CD4-positive, alpha-beta memory T cell (primary cell): ENCODE measurements at regions not wholly inside any gene's neighbourhood (a gene's known extent, or its start where the extent isn't known, plus 50 kb on each side); places are given as distances from the start of the nearest gene placed in this dataset.

Experiments used
- CTCF ChIA-PET: fragments of 350-600 bp; sonication (Branson Sonifier 250); formaldehyde crosslinking; loops from one replicate; lab custom pipeline; 2021; ENCODE audit warnings: inconsistent platforms; ENCODE audit not compliant: partially characterized antibody; lab: Charles Lee
- POLR2A ChIA-PET: fragments of 350-600 bp; sonication (Branson Sonifier 250); formaldehyde crosslinking; loops from one replicate; lab custom pipeline; 2021; ENCODE audit not compliant: partially characterized antibody; lab: Charles Lee
- DNase-seq, 5 donors: peaks; one replicate each; pipeline versions ENCODE4 v3.0.0 to v3.0.0-alpha.2; 2020 to 2022; ENCODE audit warnings: mixed read lengths in 1 of 5
- H3K27ac ChIP-seq: one replicate; pipeline ENCODE4 v1.7.0; 2013; ENCODE audit warnings: low read depth, low read length
- H3K27me3 ChIP-seq: 2 replicates; pipeline ENCODE4 v1.7.0; 2013; ENCODE audit warnings: mild to moderate bottlenecking, low read length, moderate library complexity; ENCODE audit not compliant: insufficient read depth
- H3K36me3 ChIP-seq: 2 replicates; pipeline ENCODE4 v1.7.0; 2013; ENCODE audit warnings: mild to moderate bottlenecking, low read length, moderate library complexity; ENCODE audit not compliant: insufficient read depth
- H3K4me1 ChIP-seq: 2 replicates; pipeline ENCODE4 v1.7.0; 2013; ENCODE audit warnings: mild to moderate bottlenecking, low read length, moderate library complexity; ENCODE audit not compliant: insufficient read depth
- H3K4me3 ChIP-seq, 2 donors: one replicate each; pipeline ENCODE4 v1.7.0; 2013; ENCODE audit warnings: low read length in 2 of 2, mild to moderate bottlenecking in 1 of 2
- H3K9me3 ChIP-seq, 2 donors: one replicate each; pipeline ENCODE4 v1.7.0; 2013; ENCODE audit warnings: low read length in 2 of 2, control low read depth in 1 of 2; ENCODE audit not compliant: control insufficient read depth in 1 of 2
- H3K27ac Mint-ChIP-seq, 7 donors: one replicate each; pipeline ENCODE4 v1.8.0; 2020 to 2021; ENCODE audit warnings: mixed read lengths in 7 of 7, mild to moderate bottlenecking in 6 of 7, inconsistent platforms in 3 of 7, moderate library complexity in 3 of 7
- H3K27me3 Mint-ChIP-seq, 2 donors: one replicate each; pipeline ENCODE4 v1.8.0; 2020 to 2021; ENCODE audit warnings: mixed read lengths in 2 of 2
- H3K36me3 Mint-ChIP-seq, 2 donors: one replicate each; pipeline ENCODE4 v1.8.0; 2020 to 2021; ENCODE audit warnings: mixed read lengths in 2 of 2, inconsistent platforms in 1 of 2, mild to moderate bottlenecking in 1 of 2
- H3K4me1 Mint-ChIP-seq, 4 donors: one replicate each; pipeline ENCODE4 v1.8.0; 2020 to 2021; ENCODE audit warnings: mixed read lengths in 4 of 4, mild to moderate bottlenecking in 1 of 4
- H3K4me3 Mint-ChIP-seq, 8 donors: one replicate each; pipeline ENCODE4 v1.8.0; 2020 to 2021; ENCODE audit warnings: mixed read lengths in 8 of 8, mild to moderate bottlenecking in 7 of 8, moderate library complexity in 6 of 8, inconsistent platforms in 3 of 8
- H3K9me3 Mint-ChIP-seq, 8 donors: one replicate each; pipeline ENCODE4 v1.8.0; 2020 to 2021; ENCODE audit warnings: mixed read lengths in 8 of 8, mild to moderate bottlenecking in 5 of 8, inconsistent platforms in 3 of 8, moderate library complexity in 1 of 8
- intact Hi-C: fragments of 100-400 bp; cut with micrococcal nuclease; formaldehyde crosslinking; loops from one replicate; pipeline ENCODE4 v1.15.1; 2023

DNA sequence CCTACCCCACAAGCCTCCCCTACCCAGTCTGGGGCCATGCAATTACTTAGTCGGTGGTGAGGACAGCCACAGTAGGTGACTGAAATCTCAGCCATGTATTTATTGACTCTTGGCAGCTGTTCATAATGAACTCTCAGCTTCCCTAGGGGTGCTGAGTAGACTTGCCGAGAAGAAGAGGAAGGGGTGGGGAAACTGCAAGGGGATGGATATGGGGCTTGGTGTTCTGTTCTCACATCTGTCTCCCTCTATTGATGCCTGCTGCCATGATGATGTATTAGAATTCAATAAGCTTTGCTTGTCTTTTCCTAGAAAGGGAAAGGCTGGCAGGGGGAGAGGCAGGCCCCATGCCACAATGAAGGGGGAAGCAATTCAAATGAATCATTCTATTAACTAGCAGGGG, 112.9 kb downstream of the GP2 start:
- Mint-ChIP-seq H3K36me3 (no peaks in the 10 kb centered on the region), H3K4me3 (no peak overlapping the region), H3K27ac (no peak overlapping the region), H3K9me3 (peaks cover 2 to 15% (median 5%) of the 10 kb centered on the region in 8 donors), H3K4me1 (no peaks in the 10 kb centered on the region), H3K27me3 (peaks cover 0 to 1% of the 10 kb centered on the region in 2 donors)
- no peaks in the 10 kb centered on the region for H3K4me1 ChIP-seq
- no peaks in the 10 kb centered on the region for H3K9me3 ChIP-seq
- H3K27me3 ChIP-seq, result no peaks in the 10 kb centered on the region
- ChIA-PET CTCF (no interaction called here), POLR2A (no interaction called here)
- H3K4me3 ChIP-seq, result no peak overlapping the region
- DNase-seq, result no peak
- intact Hi-C loops, result no loop called here
- no peak overlapping the region for H3K27ac ChIP-seq
- no peaks in the 10 kb centered on the region for H3K36me3 ChIP-seq

DNA sequence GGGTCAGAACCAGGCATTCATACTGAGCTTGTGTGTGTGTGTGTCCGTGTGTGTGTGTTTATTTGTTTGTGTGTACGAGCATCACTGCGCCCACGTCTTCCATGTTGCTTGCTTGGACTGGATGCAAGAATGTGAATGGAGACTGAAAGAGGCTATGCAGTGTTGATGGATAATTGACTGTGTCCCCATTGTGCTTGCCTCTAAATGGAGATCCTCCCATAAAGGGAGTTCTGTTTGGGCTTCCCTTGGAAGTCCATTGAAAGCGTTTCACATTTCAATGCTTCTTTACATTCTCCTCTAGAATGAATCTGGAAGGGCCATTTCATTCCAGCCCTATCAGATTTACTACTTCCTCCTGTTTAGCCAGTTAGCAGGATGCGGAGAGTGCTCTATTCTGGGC, 124.0 kb downstream of the GP2 start:
- no peaks in the 10 kb centered on the region for H3K27me3 ChIP-seq
- Mint-ChIP-seq H3K4me3 (no peak overlapping the region), H3K9me3 (peaks cover 0 to 2% (median 0%) of the 10 kb centered on the region in 8 donors), H3K36me3 (no peaks in the 10 kb centered on the region), H3K4me1 (no peaks in the 10 kb centered on the region), H3K27me3 (peaks cover 0 to 2% of the 10 kb centered on the region in 2 donors), H3K27ac (no peak overlapping the region)
- H3K9me3 ChIP-seq, result no peaks in the 10 kb centered on the region
- no peak for DNase-seq
- no peaks in the 10 kb centered on the region for H3K36me3 ChIP-seq
- ChIA-PET POLR2A (no interaction called here), CTCF (no interaction called here)
- H3K27ac ChIP-seq, result no peak overlapping the region
- intact Hi-C loops, result no loop called here
- H3K4me3 ChIP-seq, result no peak overlapping the region
- H3K4me1 ChIP-seq, result no peaks in the 10 kb centered on the region

DNA sequence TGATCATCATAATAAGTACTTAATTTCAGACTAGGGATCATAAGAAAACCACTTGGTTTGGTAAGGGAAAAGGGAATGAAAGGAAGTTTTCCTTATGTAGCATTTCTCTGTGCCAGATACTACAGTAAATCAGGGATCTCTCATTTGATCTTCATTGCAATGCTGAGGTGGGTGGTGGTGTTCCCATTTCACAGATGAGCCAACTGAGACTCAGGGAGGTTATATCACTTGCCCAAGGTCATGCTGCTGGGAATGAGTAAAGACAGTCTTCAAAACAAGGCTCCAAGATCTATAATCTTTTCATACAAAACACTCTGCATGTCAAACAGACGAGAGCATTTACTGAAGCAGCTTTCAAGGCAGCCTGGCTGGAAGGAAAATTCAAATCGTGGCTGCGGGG, 124.6 kb downstream of the GP2 start:
- Histone ChIP-seq H3K36me3 (no peaks in the 10 kb centered on the region), H3K27ac (no peak overlapping the region), H3K4me1 (no peaks in the 10 kb centered on the region), H3K9me3 (no peaks in the 10 kb centered on the region), H3K27me3 (no peaks in the 10 kb centered on the region), H3K4me3 (no peak overlapping the region)
- CTCF ChIA-PET, result no interaction called here
- H3K27me3 Mint-ChIP-seq, result peaks cover 0 to 2% of the 10 kb centered on the region in 2 donors
- no peaks in the 10 kb centered on the region for H3K36me3 Mint-ChIP-seq
- H3K4me1 Mint-ChIP-seq, result no peaks in the 10 kb centered on the region
- peaks cover 0 to 2% (median 2%) of the 10 kb centered on the region in 8 donors for H3K9me3 Mint-ChIP-seq
- H3K27ac Mint-ChIP-seq, result no peak overlapping the region
- POLR2A ChIA-PET, result no interaction called here
- H3K4me3 Mint-ChIP-seq, result no peak overlapping the region
- intact Hi-C loops, result no loop called here
- no peak for DNase-seq

DNA sequence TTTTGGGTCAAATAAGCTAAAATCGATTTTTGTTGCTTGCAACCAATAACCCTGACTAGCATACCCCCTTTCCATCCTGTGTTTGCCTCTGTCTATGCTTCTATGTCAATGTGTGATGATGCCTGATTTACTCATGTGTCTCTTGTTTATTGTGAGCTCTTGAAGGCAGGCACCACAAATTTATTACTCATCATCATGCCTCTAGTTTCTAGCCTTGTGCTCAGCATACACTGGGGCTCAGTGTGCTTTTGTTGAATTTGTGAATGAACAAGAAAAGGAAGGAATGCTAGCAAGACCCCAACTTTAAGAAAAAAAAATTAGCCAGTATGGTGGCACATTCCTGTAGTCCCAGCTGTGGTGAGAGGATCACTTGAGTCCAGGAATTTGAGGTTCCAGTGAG, 119.1 kb upstream of the GPR139 start:
- no peak overlapping the region for H3K27ac Mint-ChIP-seq
- intact Hi-C loops, result no loop called here

DNA sequence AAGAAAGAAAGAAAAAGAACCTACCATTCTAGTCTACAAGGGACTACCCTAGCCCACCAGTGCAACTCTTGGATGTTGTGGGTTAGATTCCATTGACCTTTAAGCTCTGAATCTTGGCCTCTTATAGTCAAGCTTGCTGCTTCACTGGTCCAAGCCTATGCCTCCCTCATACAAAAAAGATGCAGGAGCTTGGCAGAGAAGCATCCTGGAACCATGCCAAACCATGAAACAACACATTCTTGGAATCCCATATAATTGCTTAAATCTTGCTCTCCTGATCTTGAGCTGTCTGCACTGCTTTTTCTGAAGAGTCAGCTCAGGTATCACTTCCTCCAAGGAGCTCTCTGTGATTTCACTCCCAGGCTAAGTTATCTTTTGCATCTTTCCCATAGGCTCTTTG, 117.9 kb upstream of the GPR139 start:
- Histone ChIP-seq H3K9me3 (no peaks in the 10 kb centered on the region), H3K4me1 (no peaks in the 10 kb centered on the region), H3K4me3 (no peak overlapping the region), H3K36me3 (no peaks in the 10 kb centered on the region), H3K27me3 (no peaks in the 10 kb centered on the region), H3K27ac (no peak overlapping the region)
- Mint-ChIP-seq H3K36me3 (no peaks in the 10 kb centered on the region), H3K4me1 (no peaks in the 10 kb centered on the region), H3K9me3 (peaks cover 0 to 4% (median 2%) of the 10 kb centered on the region in 8 donors), H3K27me3 (peaks cover 0 to 1% of the 10 kb centered on the region in 2 donors), H3K4me3 (no peak overlapping the region), H3K27ac (no peak overlapping the region)
- intact Hi-C loops, result no loop called here
- DNase-seq, result no peak
- CTCF ChIA-PET, result no interaction called here
- POLR2A ChIA-PET, result no interaction called here

More for the DNA sequence above, 119.1 kb upstream of the GPR139 start:
- Mint-ChIP-seq H3K4me3 (no peak overlapping the region), H3K36me3 (no peaks in the 10 kb centered on the region), H3K9me3 (peaks cover 0 to 4% (median 0%) of the 10 kb centered on the region in 8 donors), H3K27me3 (no peaks in the 10 kb centered on the region), H3K4me1 (no peaks in the 10 kb centered on the region)
- DNase-seq, result no peak
- no peaks in the 10 kb centered on the region for H3K36me3 ChIP-seq
- POLR2A ChIA-PET, result no interaction called here
- H3K4me1 ChIP-seq, result no peaks in the 10 kb centered on the region
- H3K27me3 ChIP-seq, result no peaks in the 10 kb centered on the region
- CTCF ChIA-PET, result no interaction called here
- no peak overlapping the region for H3K27ac ChIP-seq
- H3K9me3 ChIP-seq, result no peaks in the 10 kb centered on the region
- H3K4me3 ChIP-seq, result no peak overlapping the region

DNA sequence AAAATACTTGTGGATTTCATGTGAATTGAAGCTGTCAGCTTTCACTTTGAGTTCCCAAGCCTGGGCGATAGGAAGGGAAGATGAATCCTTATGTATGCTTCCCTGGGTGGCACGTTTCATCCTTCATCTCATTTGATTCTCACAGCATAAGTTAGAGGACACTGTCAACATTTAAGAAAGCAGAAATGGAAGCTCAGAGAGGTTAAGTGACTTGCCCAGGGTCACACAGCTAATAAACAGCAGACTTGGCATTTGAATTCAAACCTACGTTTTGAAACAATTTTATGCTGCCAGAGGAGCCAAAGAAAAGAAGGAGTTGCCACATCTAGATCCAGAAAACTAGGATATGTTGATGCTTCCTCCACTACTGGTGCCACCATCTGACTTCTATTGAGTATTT, 108.3 kb upstream of the GPR139 start:
- Mint-ChIP-seq H3K36me3 (no peaks in the 10 kb centered on the region), H3K27me3 (no peaks in the 10 kb centered on the region), H3K4me1 (no peaks in the 10 kb centered on the region), H3K27ac (no peak overlapping the region), H3K9me3 (peaks cover 0 to 7% (median 4%) of the 10 kb centered on the region in 8 donors), H3K4me3 (no peak overlapping the region)
- DNase-seq, result no peak
- intact Hi-C loops, result no loop called here
- H3K27ac ChIP-seq, result no peak overlapping the region
- CTCF ChIA-PET, result no interaction called here
- POLR2A ChIA-PET, result no interaction called here
- H3K27me3 ChIP-seq, result no peaks in the 10 kb centered on the region
- no peaks in the 10 kb centered on the region for H3K36me3 ChIP-seq
- H3K4me3 ChIP-seq, result no peak overlapping the region
- H3K9me3 ChIP-seq, result no peaks in the 10 kb centered on the region
- H3K4me1 ChIP-seq, result no peaks in the 10 kb centered on the region

DNA sequence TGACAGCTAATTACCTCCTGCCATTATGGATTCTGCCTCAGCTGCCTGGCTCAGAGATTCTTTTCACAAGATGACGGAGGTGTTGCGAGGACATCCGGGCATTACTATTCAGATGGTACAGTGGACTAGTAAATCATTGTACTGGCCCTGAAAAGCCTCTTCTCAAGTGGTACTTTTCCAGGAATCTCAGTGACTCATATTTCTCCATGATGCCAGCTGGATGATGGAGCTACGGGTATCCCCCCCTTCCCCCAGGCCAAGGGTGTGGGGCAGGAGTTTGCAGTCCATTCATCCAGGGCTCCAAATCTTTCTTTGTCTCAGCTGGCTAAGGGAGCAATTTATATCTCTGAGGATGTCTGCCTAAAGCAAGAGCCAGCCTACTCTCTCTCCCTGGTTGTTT, 107.7 kb upstream of the GPR139 start:
- intact Hi-C loops, result no loop called here
- CTCF ChIA-PET, result no interaction called here

DNA sequence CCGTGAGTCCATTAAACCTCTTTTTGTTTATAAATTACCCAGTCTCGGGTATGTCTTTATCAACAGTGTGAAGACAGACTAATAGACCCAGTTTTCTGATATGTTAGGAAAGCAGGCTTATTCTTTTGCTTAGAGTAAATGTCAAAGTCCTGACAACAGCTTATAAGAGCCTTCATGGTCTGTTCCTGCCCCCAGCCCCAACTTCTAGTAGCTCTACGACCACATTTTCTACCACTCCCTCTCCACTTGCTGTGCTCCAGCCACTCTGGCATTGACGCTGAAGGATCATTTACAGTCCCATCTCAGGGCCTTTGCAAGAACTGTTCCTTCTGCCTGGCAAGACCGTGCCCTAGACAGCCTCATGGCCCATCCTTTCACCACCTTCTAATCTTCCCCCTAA, 104.6 kb upstream of the GPR139 start:
- no peak overlapping the region for H3K4me3 Mint-ChIP-seq
- H3K27ac Mint-ChIP-seq, result no peak overlapping the region
- ChIA-PET CTCF (no interaction called here), POLR2A (no interaction called here)
- H3K36me3 ChIP-seq, result no peaks in the 10 kb centered on the region
- no peaks in the 10 kb centered on the region for H3K9me3 ChIP-seq
- DNase-seq, result no peak
- no peaks in the 10 kb centered on the region for H3K4me1 ChIP-seq
- H3K27me3 ChIP-seq, result no peaks in the 10 kb centered on the region
- no peak overlapping the region for H3K4me3 ChIP-seq
- H3K36me3 Mint-ChIP-seq, result no peaks in the 10 kb centered on the region
- H3K9me3 Mint-ChIP-seq, result peaks cover 0 to 5% (median under 1%) of the 10 kb centered on the region in 8 donors
- H3K27me3 Mint-ChIP-seq, result no peaks in the 10 kb centered on the region
- intact Hi-C loops, result no loop called here
- no peak overlapping the region for H3K27ac ChIP-seq
- no peaks in the 10 kb centered on the region for H3K4me1 Mint-ChIP-seq

More for the DNA sequence above, 107.7 kb upstream of the GPR139 start:
- Mint-ChIP-seq H3K4me3 (no peak overlapping the region), H3K9me3 (peaks cover 0 to 5% (median 4%) of the 10 kb centered on the region in 8 donors), H3K27me3 (no peaks in the 10 kb centered on the region), H3K4me1 (no peaks in the 10 kb centered on the region), H3K36me3 (no peaks in the 10 kb centered on the region), H3K27ac (no peak overlapping the region)
- H3K4me3 ChIP-seq, result no peak overlapping the region
- no peak overlapping the region for H3K27ac ChIP-seq
- no peaks in the 10 kb centered on the region for H3K4me1 ChIP-seq
- POLR2A ChIA-PET, result no interaction called here
- H3K36me3 ChIP-seq, result no peaks in the 10 kb centered on the region
- no peaks in the 10 kb centered on the region for H3K9me3 ChIP-seq
- DNase-seq, result no peak
- no peaks in the 10 kb centered on the region for H3K27me3 ChIP-seq
